Mesendoderm (in vitro differentiated cells): ENCODE measurements at regions not wholly inside any gene's neighbourhood (a gene's known extent, or its start where the extent isn't known, plus 50 kb on each side); places are given as distances from the start of the nearest gene placed in this dataset.
A peak's percentile ranks its signal among the peaks of the same experiment; 100 is the strongest.

Experiments
- DNase-seq: peaks from one replicate; pipeline ENCODE4 v3.0.0; 2013
- H2AK5ac ChIP-seq: 2 replicates; pipeline ENCODE4 v1.6.1; 2013; ENCODE audit warnings: low read length, inconsistent platforms
- H2BK120ac ChIP-seq: 2 replicates; pipeline ENCODE4 v1.6.1; 2013; ENCODE audit warnings: low read depth, mild to moderate bottlenecking, low read length, moderate library complexity, mixed read lengths
- H2BK15ac ChIP-seq: replicated peaks from 2 replicates; pipeline ENCODE4 v1.6.1; 2013; ENCODE audit warnings: low read depth, mild to moderate bottlenecking, moderate library complexity
- H2BK5ac ChIP-seq: 2 replicates; pipeline ENCODE4 v1.6.1; 2013; ENCODE audit warnings: low read length, inconsistent platforms
- H3K18ac ChIP-seq: 2 replicates; pipeline ENCODE4 v1.6.1; 2013; ENCODE audit warnings: mild to moderate bottlenecking, low read length, mixed read lengths
- H3K23ac ChIP-seq: one replicate; pipeline ENCODE4 v1.6.1; 2013; ENCODE audit warnings: low read length
- H3K27ac ChIP-seq: 2 replicates; pipeline ENCODE4 v1.5.1; 2013; ENCODE audit warnings: low read depth, mild to moderate bottlenecking, inconsistent platforms, low read length, moderate library complexity
- H3K27me3 ChIP-seq: 2 replicates; pipeline ENCODE4 v1.6.1; 2013; ENCODE audit warnings: low read length, control low read depth, mild to moderate bottlenecking, inconsistent platforms; ENCODE audit not compliant: insufficient read depth, poor library complexity
- H3K36me3 ChIP-seq: 2 replicates; pipeline ENCODE4 v1.6.1; 2013; ENCODE audit warnings: low read length, inconsistent platforms; ENCODE audit not compliant: control insufficient read depth, insufficient read depth
- H3K4ac ChIP-seq: one replicate; pipeline ENCODE4 v1.6.1; 2013; ENCODE audit warnings: low read depth, mild to moderate bottlenecking, low read length, moderate library complexity
- H3K4me1 ChIP-seq: 2 replicates; pipeline ENCODE4 v1.6.1; 2013; ENCODE audit warnings: low read depth, low read length, inconsistent platforms; ENCODE audit not compliant: control insufficient read depth
- H3K4me2 ChIP-seq: 2 replicates; pipeline ENCODE4 v1.6.1; 2013; ENCODE audit warnings: low read length
- H3K4me3 ChIP-seq: 2 replicates; pipeline ENCODE4 v1.5.1; 2013; ENCODE audit warnings: mild to moderate bottlenecking, low read length
- H3K56ac ChIP-seq: one replicate; pipeline ENCODE4 v1.6.1; 2013; ENCODE audit warnings: low read length
- H3K79me1 ChIP-seq: 2 replicates; pipeline ENCODE4 v1.6.1; 2013; ENCODE audit warnings: low read length, inconsistent platforms
- H3K79me2 ChIP-seq: 2 replicates; pipeline ENCODE4 v1.6.1; 2013; ENCODE audit warnings: mild to moderate bottlenecking, low read length; ENCODE audit not compliant: control insufficient read depth, insufficient read depth
- H3K9ac ChIP-seq: 2 replicates; pipeline ENCODE4 v1.6.1; 2013; ENCODE audit warnings: low read length, inconsistent platforms
- H4K5ac ChIP-seq: one replicate; pipeline ENCODE4 v1.6.1; 2013; ENCODE audit warnings: low read length
- H4K8ac ChIP-seq: one replicate; pipeline ENCODE4 v1.6.1; 2013; ENCODE audit warnings: low read depth, mild to moderate bottlenecking, control low read depth, low read length, moderate library complexity
- WGBS: extraction: QIAGEN DNeasy Blood & Tissue Kit; methylation state at CpG from one replicate; pipeline ENCODE4 v1.1.7; 2013; ENCODE audit warnings: low lambda C conversion rate, missing lambda C conversion rate; ENCODE audit not compliant: insufficient coverage; ENCODE audit errors: extremely low coverage; 5-methylcytosine and 5-hydroxymethylcytosine counted together

DNA sequence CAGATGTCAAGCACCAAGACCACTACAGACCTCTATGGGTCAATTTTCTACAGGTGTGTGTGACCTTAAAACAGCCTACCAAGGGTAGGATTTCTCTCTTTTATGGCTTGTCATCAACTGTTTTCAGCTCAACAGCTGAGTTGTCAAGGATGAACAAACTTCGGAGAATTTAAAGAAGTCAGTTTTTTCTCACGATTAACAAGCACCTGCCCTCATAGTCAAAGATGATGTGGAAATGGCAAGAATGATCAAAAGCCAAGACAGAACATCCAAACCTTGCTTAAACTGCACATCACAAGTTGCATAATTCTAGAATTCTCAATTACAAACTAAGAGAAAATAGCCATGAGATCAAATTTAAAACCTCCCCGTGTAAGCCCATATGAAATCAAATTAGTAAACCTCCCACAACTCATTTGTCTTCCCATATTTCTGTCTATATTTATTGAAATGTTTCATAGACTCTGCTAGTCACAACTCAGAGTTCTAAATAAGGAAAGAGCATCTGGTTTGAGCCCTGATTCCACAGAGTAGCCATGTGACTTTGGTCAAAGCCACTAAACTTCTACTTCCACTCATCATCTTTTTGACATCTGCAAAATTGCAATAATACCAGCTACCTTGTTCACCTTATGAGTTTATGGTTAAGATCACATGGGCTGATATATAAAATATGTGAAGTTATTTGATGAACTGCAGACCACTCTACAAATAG, 521.5 kb upstream of the HTR2A start:
- no peak overlapping the region for H4K8ac ChIP-seq
- H3K56ac ChIP-seq: no peak overlapping the region
- no peak overlapping the region for H3K4me2 ChIP-seq
- H2BK5ac ChIP-seq: no peak overlapping the region
- H3K27me3 ChIP-seq: no peaks in the 10 kb centered on the region
- no peak overlapping the region for H3K18ac ChIP-seq
- WGBS: no CpG with 5 or more reads among the region's 3 CpGs
- H3K36me3 ChIP-seq: no peaks in the 10 kb centered on the region
- no peak overlapping the region for H3K4me3 ChIP-seq
- no peak overlapping the region for H3K4ac ChIP-seq
- H3K79me2 ChIP-seq: no peaks in the 10 kb centered on the region
- no peaks in the 10 kb centered on the region for H3K4me1 ChIP-seq
- H3K27ac ChIP-seq: no peak overlapping the region
- H2AK5ac ChIP-seq: no peak overlapping the region
- no peaks in the 10 kb centered on the region for H3K79me1 ChIP-seq
- no peak overlapping the region for H3K23ac ChIP-seq
- no peak for DNase-seq
- no peak overlapping the region for H2BK15ac ChIP-seq
- H4K5ac ChIP-seq: no peak overlapping the region
- H2BK120ac ChIP-seq: no peak overlapping the region
- H3K9ac ChIP-seq: no peak overlapping the region

DNA sequence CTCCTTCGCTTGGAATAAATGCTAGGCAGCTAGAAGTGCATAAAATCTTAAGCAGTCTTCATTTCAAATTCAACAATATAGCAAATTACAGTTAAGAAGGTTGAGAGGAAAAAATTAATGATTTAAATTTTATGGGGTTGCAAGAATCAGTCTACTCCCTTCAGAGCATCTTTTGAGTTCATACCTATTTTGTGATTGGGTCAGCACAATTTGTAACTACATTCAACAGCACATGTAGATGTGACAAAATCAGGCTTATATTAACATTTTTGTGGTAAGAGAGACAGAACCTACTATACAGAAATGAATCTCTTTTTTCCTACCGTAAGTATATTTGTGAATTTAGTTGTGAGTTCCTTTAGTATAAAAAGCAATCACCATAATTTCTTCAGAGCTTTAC, 520.6 kb upstream of the HTR2A start:
- Histone ChIP-seq H2BK120ac (no peak overlapping the region), H2BK5ac (no peak overlapping the region), H4K5ac (no peak overlapping the region), H3K9ac (no peak overlapping the region), H3K79me1 (no peaks in the 10 kb centered on the region), H3K23ac (no peak overlapping the region), H4K8ac (no peak overlapping the region), H3K27me3 (no peaks in the 10 kb centered on the region), H3K4me2 (no peak overlapping the region), H3K4me1 (no peaks in the 10 kb centered on the region), H3K4me3 (no peak overlapping the region), H3K79me2 (no peaks in the 10 kb centered on the region), H2AK5ac (no peak overlapping the region), H3K56ac (no peak overlapping the region), H3K36me3 (no peaks in the 10 kb centered on the region), H2BK15ac (no peak overlapping the region), H3K4ac (no peak overlapping the region), H3K27ac (no peak overlapping the region), H3K18ac (no peak overlapping the region)
- DNase-seq: no peak
- no CpG with 5 or more reads among the region's 2 CpGs for WGBS

DNA sequence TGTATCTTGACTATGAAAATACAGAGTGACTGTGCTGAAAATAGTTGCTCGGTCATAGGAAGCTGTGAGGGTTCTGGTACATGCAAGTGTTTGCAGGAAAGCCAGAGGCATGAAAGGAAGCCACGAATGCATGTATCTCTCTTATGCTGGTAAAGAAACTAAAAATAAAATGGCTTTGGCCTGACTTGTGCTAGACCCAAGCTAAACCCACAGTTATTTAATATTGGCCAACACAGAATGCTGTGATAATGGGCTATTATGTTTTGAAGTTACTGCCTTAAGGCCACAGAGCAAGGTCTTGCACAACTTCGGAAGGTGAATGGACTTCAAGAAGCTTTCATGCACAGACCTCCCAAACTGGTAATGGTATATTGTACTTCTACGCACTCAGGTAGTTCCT, 518.2 kb upstream of the HTR2A start:
- Histone ChIP-seq H3K4me2 (no peak overlapping the region), H3K4ac (no peak overlapping the region), H4K5ac (no peak overlapping the region), H2BK120ac (no peak overlapping the region), H3K27ac (no peak overlapping the region), H4K8ac (no peak overlapping the region), H3K18ac (no peak overlapping the region), H2AK5ac (no peak overlapping the region), H3K79me2 (no peaks in the 10 kb centered on the region), H2BK5ac (no peak overlapping the region), H3K4me1 (no peaks in the 10 kb centered on the region), H3K56ac (no peak overlapping the region), H3K23ac (no peak overlapping the region), H2BK15ac (no peak overlapping the region), H3K9ac (no peak overlapping the region), H3K36me3 (no peaks in the 10 kb centered on the region), H3K79me1 (no peaks in the 10 kb centered on the region), H3K4me3 (no peak overlapping the region), H3K27me3 (no peaks in the 10 kb centered on the region)
- DNase-seq: no peak
- no CpG with 5 or more reads among the region's 4 CpGs for whole genome bisulfite sequencing

DNA sequence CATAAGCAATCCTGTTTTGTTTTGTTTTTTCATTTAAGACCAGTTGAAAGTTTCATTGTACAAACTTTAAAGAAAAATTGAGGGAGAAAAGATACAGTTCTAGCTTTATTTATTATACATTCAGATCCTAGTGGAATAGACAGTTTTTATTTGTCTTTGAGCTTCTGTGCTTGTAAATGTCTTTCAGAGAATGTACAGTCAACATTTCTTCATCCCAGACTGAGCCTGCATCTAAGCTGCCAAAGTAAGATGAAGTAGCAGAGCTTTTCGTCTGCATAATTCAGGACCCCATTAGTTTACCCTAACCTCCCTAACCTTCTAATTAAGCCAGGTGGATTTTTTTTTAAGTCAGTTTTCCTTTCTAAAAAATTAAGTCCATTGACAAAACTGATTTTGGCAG, 516.7 kb upstream of the HTR2A start:
- H2BK15ac ChIP-seq: no peak overlapping the region
- H3K27ac ChIP-seq: no peak overlapping the region
- no peaks in the 10 kb centered on the region for H3K27me3 ChIP-seq
- no peak overlapping the region for H2AK5ac ChIP-seq
- H2BK5ac ChIP-seq: no peak overlapping the region
- no peak overlapping the region for H4K5ac ChIP-seq
- H3K4ac ChIP-seq: no peak overlapping the region
- no CpG with 5 or more reads among the region's 1 CpG for WGBS
- H3K79me1 ChIP-seq: no peaks in the 10 kb centered on the region
- no peak overlapping the region for H3K56ac ChIP-seq
- H3K9ac ChIP-seq: no peak overlapping the region
- H3K36me3 ChIP-seq: no peaks in the 10 kb centered on the region
- H3K4me1 ChIP-seq: no peaks in the 10 kb centered on the region
- no peak overlapping the region for H3K4me3 ChIP-seq
- H3K79me2 ChIP-seq: no peaks in the 10 kb centered on the region
- H3K23ac ChIP-seq: no peak overlapping the region
- H4K8ac ChIP-seq: no peak overlapping the region
- no peak overlapping the region for H2BK120ac ChIP-seq
- no peak for DNase-seq
- no peak overlapping the region for H3K4me2 ChIP-seq
- H3K18ac ChIP-seq: no peak overlapping the region

DNA sequence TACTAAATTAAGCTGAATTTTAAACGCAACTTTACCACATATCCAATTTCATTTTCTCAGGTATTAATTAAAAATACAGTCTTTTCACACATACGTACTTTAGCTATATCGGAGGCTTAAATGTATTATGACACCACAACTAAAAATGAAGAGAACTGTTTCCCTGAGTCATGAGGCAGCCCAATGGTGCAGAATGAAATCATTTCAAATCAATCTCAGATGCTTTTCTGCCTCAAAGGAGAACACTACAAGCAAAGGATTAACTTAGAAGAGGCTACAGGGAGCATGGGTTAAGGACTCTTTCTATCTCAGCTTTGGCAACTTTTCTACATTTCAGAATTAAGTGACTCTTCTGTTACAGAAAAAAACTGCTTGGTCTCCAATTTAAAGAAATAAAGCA, 516.3 kb upstream of the HTR2A start:
- H3K36me3 ChIP-seq: no peaks in the 10 kb centered on the region
- no peak overlapping the region for H4K5ac ChIP-seq
- H3K9ac ChIP-seq: no peak overlapping the region
- no peak overlapping the region for H3K4me3 ChIP-seq
- no peak overlapping the region for H3K4ac ChIP-seq
- H2BK15ac ChIP-seq: no peak overlapping the region
- no peaks in the 10 kb centered on the region for H3K79me1 ChIP-seq
- H3K27me3 ChIP-seq: no peaks in the 10 kb centered on the region
- no peak overlapping the region for H4K8ac ChIP-seq
- 100% methylated on average over 2 of the region's 3 CpGs for WGBS
- H3K27ac ChIP-seq: no peak overlapping the region
- no peak overlapping the region for H2BK120ac ChIP-seq
- DNase-seq: no peak
- no peak overlapping the region for H3K56ac ChIP-seq
- H2BK5ac ChIP-seq: no peak overlapping the region
- H3K4me2 ChIP-seq: no peak overlapping the region
- no peak overlapping the region for H3K23ac ChIP-seq
- H3K18ac ChIP-seq: no peak overlapping the region
- no peak overlapping the region for H2AK5ac ChIP-seq
- no peaks in the 10 kb centered on the region for H3K79me2 ChIP-seq
- no peaks in the 10 kb centered on the region for H3K4me1 ChIP-seq

DNA sequence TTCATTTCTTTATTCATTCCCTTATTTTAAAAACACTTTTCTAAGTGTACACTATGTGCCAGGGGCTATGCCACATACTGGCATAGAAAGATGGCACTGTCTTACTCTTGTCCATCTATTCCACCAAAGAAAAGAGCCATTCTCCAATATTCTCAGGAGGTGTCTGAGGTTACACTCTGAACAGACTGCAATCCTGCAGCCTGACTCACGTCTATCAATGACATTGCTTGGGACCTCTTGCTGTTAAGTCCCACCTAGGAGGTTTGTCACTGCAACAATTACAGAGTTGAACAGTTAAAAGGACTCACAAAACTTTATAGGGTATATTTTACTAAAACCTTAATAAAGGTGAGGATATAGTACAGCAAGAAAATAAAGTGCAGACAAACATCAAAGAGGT, 512.9 kb upstream of the HTR2A start:
- Histone ChIP-seq H3K27me3 (no peaks in the 10 kb centered on the region), H3K23ac (no peak overlapping the region), H3K79me1 (no peaks in the 10 kb centered on the region), H2BK120ac (no peak overlapping the region), H3K4ac (no peak overlapping the region), H3K4me2 (no peak overlapping the region), H4K5ac (no peak overlapping the region), H3K36me3 (no peaks in the 10 kb centered on the region), H3K18ac (no peak overlapping the region), H3K56ac (no peak overlapping the region), H3K4me1 (peaks cover 2% of the 10 kb centered on the region), H2BK5ac (no peak overlapping the region), H2AK5ac (no peak overlapping the region), H3K9ac (no peak overlapping the region), H2BK15ac (no peak overlapping the region), H3K4me3 (no peak overlapping the region), H4K8ac (no peak overlapping the region), H3K27ac (no peak overlapping the region), H3K79me2 (no peaks in the 10 kb centered on the region)
- WGBS: no CpG with 5 or more reads among the region's 1 CpG
- peak; percentile 38 for DNase-seq
